Keratinocyte (primary cell): ENCODE measurements at regions not wholly inside any gene's neighbourhood (a gene's known extent, or its start where the extent isn't known, plus 50 kb on each side); places are given as distances from the start of the nearest gene placed in this dataset.

ENCODE experiments used
- EZH2 ChIP-seq: IDR thresholded peaks from one replicate; pipeline ENCODE4 v1.6.1; 2012; ENCODE audit warnings: inconsistent platforms, mild to moderate bottlenecking, low read length, moderate library complexity
- TF ChIP-seq, protein P1 (sequence below), 3 experiments: IDR thresholded peaks in 1 of 3; conservative IDR thresholded peaks in 1 of 3; optimal IDR thresholded peaks in 1 of 3; 2 replicates in 2 of 3; 3 replicates in 1 of 3; pipeline versions ENCODE3 to v1.5.1; 2011; ENCODE audit warnings: low read length in 3 of 3, mild to moderate bottlenecking in 3 of 3, moderate library complexity in 2 of 3, control low read depth in 1 of 3, inconsistent platforms in 1 of 3; ENCODE audit not compliant: insufficient read depth in 2 of 3; ENCODE audit errors: extremely low read depth in 1 of 3

DNA sequence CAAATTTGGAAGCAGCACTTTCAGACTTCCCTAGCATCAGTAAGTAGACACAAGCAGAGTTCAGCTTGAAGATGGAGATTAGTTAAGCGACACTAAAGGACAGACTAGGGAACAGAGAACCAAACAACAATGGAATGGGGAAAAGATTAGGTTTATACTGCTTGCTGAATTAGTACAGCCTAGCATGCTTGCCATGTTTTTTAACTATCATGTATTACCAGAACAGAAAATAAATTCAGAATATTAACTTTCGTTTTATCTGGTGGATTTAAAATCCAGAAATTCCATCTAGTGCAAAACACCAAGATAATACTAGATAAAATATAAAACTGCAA lies 451.5 kb upstream of the SLC10A2 start:
- TF ChIP-seq, protein P1, sequence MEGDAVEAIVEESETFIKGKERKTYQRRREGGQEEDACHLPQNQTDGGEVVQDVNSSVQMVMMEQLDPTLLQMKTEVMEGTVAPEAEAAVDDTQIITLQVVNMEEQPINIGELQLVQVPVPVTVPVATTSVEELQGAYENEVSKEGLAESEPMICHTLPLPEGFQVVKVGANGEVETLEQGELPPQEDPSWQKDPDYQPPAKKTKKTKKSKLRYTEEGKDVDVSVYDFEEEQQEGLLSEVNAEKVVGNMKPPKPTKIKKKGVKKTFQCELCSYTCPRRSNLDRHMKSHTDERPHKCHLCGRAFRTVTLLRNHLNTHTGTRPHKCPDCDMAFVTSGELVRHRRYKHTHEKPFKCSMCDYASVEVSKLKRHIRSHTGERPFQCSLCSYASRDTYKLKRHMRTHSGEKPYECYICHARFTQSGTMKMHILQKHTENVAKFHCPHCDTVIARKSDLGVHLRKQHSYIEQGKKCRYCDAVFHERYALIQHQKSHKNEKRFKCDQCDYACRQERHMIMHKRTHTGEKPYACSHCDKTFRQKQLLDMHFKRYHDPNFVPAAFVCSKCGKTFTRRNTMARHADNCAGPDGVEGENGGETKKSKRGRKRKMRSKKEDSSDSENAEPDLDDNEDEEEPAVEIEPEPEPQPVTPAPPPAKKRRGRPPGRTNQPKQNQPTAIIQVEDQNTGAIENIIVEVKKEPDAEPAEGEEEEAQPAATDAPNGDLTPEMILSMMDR (optimal IDR thresholded peaks at IDR 0.05 in 1 of 3, IDR thresholded peaks at IDR 0.05 in 1 of 3, conservative IDR thresholded peaks at IDR 0.05 in 1 of 3; ENCODE audit: extremely low read depth in 1 of 3, insufficient read depth in 2 of 3, low read length in 3 of 3), result no peak
- TF ChIP-seq EZH2, result no peak
